IMR-90 (cell line): ENCODE measurements at regions not wholly inside any gene's neighbourhood (a gene's known extent, or its start where the extent isn't known, plus 50 kb on each side); places are given as distances from the start of the nearest gene placed in this dataset.

Source experiments
- ATAC-seq: fragments of 200-7000 bp; cut with Tn5 transposase; 2 replicates; pipeline ENCODE4 v1.9.1; 2020; ENCODE audit warnings: low read depth, mild to moderate bottlenecking, moderate library complexity
- BruUV-seq: library from RNA; stranded (reverse); fragments of 400-500 nt; replicated peaks from 2 replicates; lab custom pipeline; 2021; lab: Mats Ljungman, UMichigan
- CTCF ChIA-PET: fragments of 300-600 bp; formaldehyde crosslinking; extraction: SDS; loops from one replicate; lab custom pipeline; 2021; ENCODE audit warnings: antibody characterized with exemption; lab: Yijun Ruan, JAX
- POLR2A ChIA-PET: fragments of 300-600 bp; sonication (Branson Sonifier 250); formaldehyde crosslinking; loops from one replicate; lab custom pipeline; 2022; ENCODE audit warnings: antibody characterized with exemption; ENCODE audit not compliant: unreplicated experiment; lab: Charles Lee
- DNase-seq: peaks from one replicate; pipeline ENCODE4 v3.0.0; 2013
- H2AFZ ChIP-seq: replicated peaks from 2 replicates; pipeline ENCODE3; 2013; ENCODE audit warnings: low read length, mild to moderate bottlenecking; ENCODE audit not compliant: poor library complexity
- H2AK5ac ChIP-seq: 2 replicates; pipeline ENCODE4 v1.6.1; 2013; ENCODE audit warnings: low read depth, low read length, inconsistent platforms
- H2AK9ac ChIP-seq: replicated peaks from 2 replicates; pipeline ENCODE3; 2013; ENCODE audit warnings: mild to moderate bottlenecking, low read depth, low read length, moderate library complexity; ENCODE audit not compliant: poor library complexity
- H2BK120ac ChIP-seq: 2 replicates; pipeline ENCODE4 v1.6.1; 2013; ENCODE audit warnings: low read depth, low read length, inconsistent platforms
- H2BK15ac ChIP-seq: 3 replicates; pipeline ENCODE4 v1.6.1; 2013; ENCODE audit warnings: low read depth, low read length, inconsistent platforms
- H2BK20ac ChIP-seq: 2 replicates; pipeline ENCODE4 v1.6.1; 2013; ENCODE audit warnings: low read depth, mild to moderate bottlenecking, inconsistent platforms, low read length, moderate library complexity
- H2BK5ac ChIP-seq: 2 replicates; pipeline ENCODE4 v1.6.1; 2013; ENCODE audit warnings: mild to moderate bottlenecking, low read depth, low read length, inconsistent platforms; ENCODE audit not compliant: poor library complexity, severe bottlenecking
- H3K14ac ChIP-seq: replicated peaks from 2 replicates; pipeline ENCODE4 v1.6.1; 2013; ENCODE audit warnings: low read depth, low read length, inconsistent platforms
- H3K18ac ChIP-seq: 2 replicates; pipeline ENCODE4 v1.6.1; 2013; ENCODE audit warnings: low read depth, low read length, control low read depth
- H3K23ac ChIP-seq: 2 replicates; pipeline ENCODE4 v1.6.1; 2013; ENCODE audit warnings: low read depth, low read length, inconsistent platforms
- H3K27ac ChIP-seq: 2 replicates; pipeline ENCODE4 v1.5.1; 2013; ENCODE audit warnings: mild to moderate bottlenecking, control low read depth, low read length; ENCODE audit not compliant: insufficient read depth
- H3K27me3 ChIP-seq: 2 replicates; pipeline ENCODE4 v1.6.1; 2013; ENCODE audit warnings: low read length; ENCODE audit not compliant: control insufficient read depth, insufficient read depth
- H3K36me3 ChIP-seq: 2 replicates; pipeline ENCODE4 v1.6.1; 2013; ENCODE audit warnings: low read length, mixed read lengths; ENCODE audit not compliant: control insufficient read depth, insufficient read depth
- H3K4ac ChIP-seq: 2 replicates; pipeline ENCODE4 v1.6.1; 2013; ENCODE audit warnings: low read depth, low read length, inconsistent platforms
- H3K4me1 ChIP-seq: 2 replicates; pipeline ENCODE4 v1.6.1; 2013; ENCODE audit warnings: low read length, mixed read lengths; ENCODE audit not compliant: control insufficient read depth, insufficient read depth
- H3K4me2 ChIP-seq: 2 replicates; pipeline ENCODE4 v1.6.1; 2013; ENCODE audit warnings: low read depth, mild to moderate bottlenecking, control low read depth, low read length, moderate library complexity
- H3K4me3 ChIP-seq: 2 replicates; pipeline ENCODE4 v1.5.1; 2013; ENCODE audit warnings: low read depth, mild to moderate bottlenecking, control low read depth, low read length, moderate library complexity; ENCODE audit not compliant: insufficient read depth
- H3K56ac ChIP-seq: 2 replicates; pipeline ENCODE4 v1.6.1; 2013; ENCODE audit warnings: low read length, inconsistent platforms; ENCODE audit not compliant: insufficient read depth; ENCODE audit errors: extremely low read depth
- H3K79me1 ChIP-seq, 2 experiments: 2 replicates each; pipeline ENCODE4 v1.6.1; 2013; ENCODE audit warnings: low read length in 2 of 2, inconsistent platforms in 1 of 2, low read depth in 1 of 2
- H3K9ac ChIP-seq: 2 replicates; pipeline ENCODE4 v1.6.1; 2013; ENCODE audit warnings: low read depth, low read length, control low read depth
- H3K9me1 ChIP-seq: 2 replicates; pipeline ENCODE4 v1.6.1; 2013; ENCODE audit warnings: low read length, inconsistent platforms; ENCODE audit not compliant: insufficient read depth
- H3K9me3 ChIP-seq: 2 replicates; pipeline ENCODE4 v1.6.1; 2013; ENCODE audit warnings: low read length; ENCODE audit not compliant: control insufficient read depth, insufficient read depth
- H4K20me1 ChIP-seq: 2 replicates; pipeline ENCODE4 v1.6.1; 2013; ENCODE audit warnings: low read length, inconsistent platforms; ENCODE audit not compliant: insufficient read depth
- H4K5ac ChIP-seq: 2 replicates; pipeline ENCODE4 v1.6.1; 2013; ENCODE audit warnings: mild to moderate bottlenecking, low read depth, low read length, control low read depth
- H4K8ac ChIP-seq, 2 experiments: 2 replicates each; pipeline ENCODE4 v1.6.1; 2013; ENCODE audit warnings: low read depth in 2 of 2, low read length in 2 of 2, control low read depth in 1 of 2, inconsistent platforms in 1 of 2
- H4K91ac ChIP-seq: 2 replicates; pipeline ENCODE4 v1.6.1; 2013; ENCODE audit warnings: low read depth, low read length, inconsistent platforms; ENCODE audit not compliant: insufficient read depth
- BHLHE40 ChIP-seq: fragments of 150-350 bp; IDR thresholded peaks from 2 replicates; pipeline ENCODE4 v1.6.1; 2016; ENCODE audit warnings: mild to moderate bottlenecking, low read depth, low read length
- CEBPB ChIP-seq: IDR thresholded peaks from 2 replicates; pipeline ENCODE4 v1.6.1; 2012; ENCODE audit warnings: low read depth, low read length, improper control_type of control experiment
- CHD1 ChIP-seq: IDR thresholded peaks from 2 replicates; pipeline ENCODE4 v1.6.1; 2012; ENCODE audit warnings: low read depth, low read length, improper control_type of control experiment
- FOS ChIP-seq: fragments of 150-350 bp; IDR thresholded peaks from 2 replicates; pipeline ENCODE4 v1.6.1; 2016; ENCODE audit warnings: low read depth, low read length
- MAFK ChIP-seq: IDR thresholded peaks from 2 replicates; pipeline ENCODE4 v1.6.1; 2012; ENCODE audit warnings: low read depth, low read length, improper control_type of control experiment
- MAZ ChIP-seq: IDR thresholded peaks from 2 replicates; pipeline ENCODE4 v1.6.1; 2012; ENCODE audit warnings: low read depth, mild to moderate bottlenecking, low read length, improper control_type of control experiment, moderate library complexity, borderline replicate concordance
- MXI1 ChIP-seq: IDR thresholded peaks from 2 replicates; pipeline ENCODE4 v1.6.1; 2012; ENCODE audit warnings: low read depth, mild to moderate bottlenecking, low read length, moderate library complexity, borderline replicate concordance
- NFE2L2 ChIP-seq: fragments of 150-350 bp; IDR thresholded peaks from 2 replicates; pipeline ENCODE4 v1.6.1; 2016; ENCODE audit warnings: low read depth, mild to moderate bottlenecking, low read length
- POLR2A ChIP-seq: IDR thresholded peaks from 2 replicates; pipeline ENCODE4 v1.6.1; 2012; ENCODE audit warnings: mild to moderate bottlenecking, low read depth, low read length
- RAD21 ChIP-seq: IDR thresholded peaks from 2 replicates; pipeline ENCODE4 v1.6.1; 2012; ENCODE audit warnings: low read length, improper control_type of control experiment
- RCOR1 ChIP-seq: IDR thresholded peaks from 2 replicates; pipeline ENCODE4 v1.6.1; 2012; ENCODE audit warnings: mild to moderate bottlenecking, low read length, improper control_type of control experiment; ENCODE audit not compliant: insufficient replicate concordance
- RFX5 ChIP-seq: IDR thresholded peaks from 2 replicates; pipeline ENCODE4 v1.8.0; 2012; ENCODE audit warnings: low read depth, mild to moderate bottlenecking, low read length, moderate library complexity
- SMC3 ChIP-seq: fragments of 150-350 bp; IDR thresholded peaks from 2 replicates; pipeline ENCODE4 v1.6.1; 2016; ENCODE audit warnings: low read depth, mild to moderate bottlenecking, antibody characterized with exemption, low read length, moderate library complexity
- USF2 ChIP-seq: fragments of 150-350 bp; IDR thresholded peaks from 2 replicates; pipeline ENCODE4 v1.6.1; 2017; ENCODE audit warnings: mild to moderate bottlenecking, antibody characterized with exemption, low read length, low read depth
- WGBS, 2 experiments: methylation state at CpG; one replicate each; pipeline versions ENCODE4 v1.1.5 to v1.1.7; 2013; ENCODE audit warnings: missing lambda C conversion rate in 2 of 2; ENCODE audit not compliant: insufficient read length in 1 of 2; ENCODE audit errors: extremely low coverage in 2 of 2; 5-methylcytosine and 5-hydroxymethylcytosine counted together
- dilution Hi-C: fragments of 300-500 bp; cut with HindIII; formaldehyde crosslinking; loops from one replicate; pipeline ENCODE4 v1.14.3; 2018; ENCODE audit warnings: low sequenced_read_pairs; ENCODE audit not compliant: unreplicated experiment
- in situ Hi-C: fragments of 300-500 bp; cut with MboI; formaldehyde crosslinking; loops from 3 replicates; pipeline ENCODE4 v1.14.3; 2019; ENCODE audit warnings: low sequenced_read_pairs, inconsistent platforms, mixed read lengths
- intact Hi-C: fragments of 100-400 bp; cut with micrococcal nuclease; formaldehyde crosslinking; loops from 2 replicates; pipeline ENCODE4 v1.10.0; 2022
- TF ChIP-seq, protein P1 (sequence below): conservative IDR thresholded peaks from 2 replicates; pipeline ENCODE4 v1.5.1; 2012; ENCODE audit warnings: mild to moderate bottlenecking, low read depth, low read length, improper control_type of control experiment
- TF ChIP-seq, protein P2 (sequence below): fragments of 150-350 bp; IDR thresholded peaks from 2 replicates; pipeline ENCODE4 v1.6.1; 2016; ENCODE audit warnings: low read depth, mild to moderate bottlenecking, low read length, moderate library complexity, borderline replicate concordance

DNA sequence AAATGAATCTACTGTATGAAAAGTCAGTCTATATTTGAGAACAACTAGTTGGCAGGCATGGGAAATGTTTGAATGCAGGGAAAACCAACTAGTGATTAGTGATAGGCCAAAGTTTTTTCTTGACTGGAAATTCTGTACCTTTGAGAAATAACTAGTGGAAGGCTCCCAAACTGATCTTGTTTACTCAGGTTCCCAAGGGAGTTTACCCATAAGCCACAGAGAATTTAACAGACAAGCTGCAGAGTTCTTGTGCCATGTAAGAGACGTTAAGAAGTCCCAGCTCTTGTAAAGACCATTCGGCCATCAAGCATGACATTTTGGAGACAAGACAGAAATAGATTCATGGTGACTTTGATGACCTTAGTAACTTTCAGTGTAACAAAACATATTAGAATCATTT, 1882.8 kb upstream of the SEL1L start:
- no peak for TF ChIP-seq CHD1
- TF ChIP-seq RFX5 = no peak
- TF ChIP-seq FOS = no peak
- TF ChIP-seq NFE2L2 = no peak
- no peak for TF ChIP-seq MAFK
- TF ChIP-seq, protein P1, sequence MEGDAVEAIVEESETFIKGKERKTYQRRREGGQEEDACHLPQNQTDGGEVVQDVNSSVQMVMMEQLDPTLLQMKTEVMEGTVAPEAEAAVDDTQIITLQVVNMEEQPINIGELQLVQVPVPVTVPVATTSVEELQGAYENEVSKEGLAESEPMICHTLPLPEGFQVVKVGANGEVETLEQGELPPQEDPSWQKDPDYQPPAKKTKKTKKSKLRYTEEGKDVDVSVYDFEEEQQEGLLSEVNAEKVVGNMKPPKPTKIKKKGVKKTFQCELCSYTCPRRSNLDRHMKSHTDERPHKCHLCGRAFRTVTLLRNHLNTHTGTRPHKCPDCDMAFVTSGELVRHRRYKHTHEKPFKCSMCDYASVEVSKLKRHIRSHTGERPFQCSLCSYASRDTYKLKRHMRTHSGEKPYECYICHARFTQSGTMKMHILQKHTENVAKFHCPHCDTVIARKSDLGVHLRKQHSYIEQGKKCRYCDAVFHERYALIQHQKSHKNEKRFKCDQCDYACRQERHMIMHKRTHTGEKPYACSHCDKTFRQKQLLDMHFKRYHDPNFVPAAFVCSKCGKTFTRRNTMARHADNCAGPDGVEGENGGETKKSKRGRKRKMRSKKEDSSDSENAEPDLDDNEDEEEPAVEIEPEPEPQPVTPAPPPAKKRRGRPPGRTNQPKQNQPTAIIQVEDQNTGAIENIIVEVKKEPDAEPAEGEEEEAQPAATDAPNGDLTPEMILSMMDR = no peak
- no peak for TF ChIP-seq SMC3
- TF ChIP-seq CEBPB = no peak
- TF ChIP-seq, protein P2, sequence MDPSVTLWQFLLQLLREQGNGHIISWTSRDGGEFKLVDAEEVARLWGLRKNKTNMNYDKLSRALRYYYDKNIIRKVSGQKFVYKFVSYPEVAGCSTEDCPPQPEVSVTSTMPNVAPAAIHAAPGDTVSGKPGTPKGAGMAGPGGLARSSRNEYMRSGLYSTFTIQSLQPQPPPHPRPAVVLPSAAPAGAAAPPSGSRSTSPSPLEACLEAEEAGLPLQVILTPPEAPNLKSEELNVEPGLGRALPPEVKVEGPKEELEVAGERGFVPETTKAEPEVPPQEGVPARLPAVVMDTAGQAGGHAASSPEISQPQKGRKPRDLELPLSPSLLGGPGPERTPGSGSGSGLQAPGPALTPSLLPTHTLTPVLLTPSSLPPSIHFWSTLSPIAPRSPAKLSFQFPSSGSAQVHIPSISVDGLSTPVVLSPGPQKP = no peak
- no peak for TF ChIP-seq USF2
- no peak for TF ChIP-seq RCOR1
- no peak for TF ChIP-seq BHLHE40
- TF ChIP-seq POLR2A = no peak
- no peak for TF ChIP-seq RAD21
- TF ChIP-seq MXI1 = no peak
- TF ChIP-seq MAZ = no peak
- H4K5ac ChIP-seq = no peak overlapping the region
- H2AFZ ChIP-seq = no peak overlapping the region
- in situ Hi-C loops (no loop called here), intact Hi-C loops (no loop called here), dilution Hi-C loops (no loop called here)
- H3K4ac ChIP-seq = no peak overlapping the region
- no peak overlapping the region for H4K8ac ChIP-seq
- no peak overlapping the region for H2BK5ac ChIP-seq
- no peak overlapping the region for H2AK5ac ChIP-seq
- H3K4me2 ChIP-seq = no peak overlapping the region
- no peak for ATAC-seq
- no peaks in the 10 kb centered on the region for H3K9me1 ChIP-seq
- H3K27me3 ChIP-seq = no peaks in the 10 kb centered on the region
- no peak overlapping the region for H3K23ac ChIP-seq
- ChIA-PET POLR2A (no interaction called here), CTCF (no interaction called here)
- H3K56ac ChIP-seq = no peak overlapping the region
- no peak for DNase-seq
- H3K36me3 ChIP-seq = no peaks in the 10 kb centered on the region
- no peaks in the 10 kb centered on the region for H4K20me1 ChIP-seq
- WGBS, 2 experiments = no CpG with 5 or more reads among the region's 2 CpGs
- H3K4me3 ChIP-seq = no peak overlapping the region
- no peak overlapping the region for H2BK20ac ChIP-seq
- no peak overlapping the region for H4K91ac ChIP-seq
- H3K9me3 ChIP-seq = no peaks in the 10 kb centered on the region
- no peak overlapping the region for H3K9ac ChIP-seq
- H3K18ac ChIP-seq = no peak overlapping the region
- H2BK15ac ChIP-seq = no peak overlapping the region
- H3K79me1 ChIP-seq = no peaks in the 10 kb centered on the region
- no peaks in the 10 kb centered on the region for H3K4me1 ChIP-seq
- BruUV-seq = no TSS peak
- no peak overlapping the region for H2AK9ac ChIP-seq
- no peak overlapping the region for H3K27ac ChIP-seq
- no peak overlapping the region for H2BK120ac ChIP-seq
- no peak overlapping the region for H3K14ac ChIP-seq
